Caco-2 (cell line): ENCODE measurements at regions not wholly inside any gene's neighbourhood (a gene's known extent, or its start where the extent isn't known, plus 50 kb on each side); places are given as distances from the start of the nearest gene placed in this dataset.

Experiments used
- BruUV-seq: library from RNA; stranded (reverse); fragments of 400-500 nt; replicated peaks from 2 replicates; lab custom pipeline; 2021; lab: Mats Ljungman, UMichigan
- CTCF ChIA-PET: fragments of 300-600 bp; sonication (Branson Sonifier 250); formaldehyde crosslinking; loops from one replicate; lab custom pipeline; 2022; ENCODE audit warnings: antibody characterized with exemption; lab: Charles Lee
- POLR2A ChIA-PET: fragments of 300-600 bp; sonication (Branson Sonifier 250); formaldehyde crosslinking; loops from one replicate; lab custom pipeline; 2022; ENCODE audit warnings: antibody characterized with exemption; lab: Charles Lee
- DNase-seq, 2 experiments: peaks; one replicate each; pipeline versions ENCODE4 v3.0.0 to v3.0.0-alpha.2; 2020 to 2022
- H3K27me3 ChIP-seq: replicated peaks from 2 replicates; pipeline ENCODE4 v1.6.0; 2011; ENCODE audit warnings: low read length; ENCODE audit not compliant: control insufficient read depth, insufficient read depth
- H3K36me3 ChIP-seq: 2 replicates; pipeline ENCODE4 v1.5.1; 2011; ENCODE audit warnings: low read length; ENCODE audit not compliant: control insufficient read depth, insufficient read depth
- H3K4me1 ChIP-seq: fragments of 250-450 bp; sonication (Bioruptor Pico); 2 replicates; pipeline ENCODE4 v1.5.1; 2020; ENCODE audit warnings: mild to moderate bottlenecking
- H3K4me3 ChIP-seq: 2 replicates; pipeline ENCODE4 v1.5.1; 2011; ENCODE audit warnings: low read depth, mild to moderate bottlenecking, control low read depth, low read length
- H3K9me3 ChIP-seq: fragments of 250-450 bp; sonication (Bioruptor Pico); 2 replicates; pipeline ENCODE4 v1.5.1; 2020; ENCODE audit warnings: mild to moderate bottlenecking, moderate library complexity
- H3K27ac Mint-ChIP-seq: one replicate; pipeline ENCODE4 v1.8.0; 2022; ENCODE audit warnings: mixed read lengths; ENCODE audit not compliant: unreplicated experiment
- H3K27me3 Mint-ChIP-seq: one replicate; pipeline ENCODE4 v1.8.0; 2022; ENCODE audit warnings: mixed read lengths; ENCODE audit not compliant: insufficient read depth, unreplicated experiment
- H3K36me3 Mint-ChIP-seq: one replicate; pipeline ENCODE4 v1.8.0; 2022; ENCODE audit warnings: mild to moderate bottlenecking, mixed read lengths; ENCODE audit not compliant: insufficient read depth, unreplicated experiment
- H3K4me1 Mint-ChIP-seq: one replicate; pipeline ENCODE4 v1.8.0; 2022; ENCODE audit warnings: low read depth, mixed read lengths; ENCODE audit not compliant: unreplicated experiment
- H3K4me3 Mint-ChIP-seq: one replicate; pipeline ENCODE4 v1.8.0; 2022; ENCODE audit warnings: mild to moderate bottlenecking, moderate library complexity, mixed read lengths; ENCODE audit not compliant: unreplicated experiment
- H3K9me3 Mint-ChIP-seq: one replicate; pipeline ENCODE4 v1.8.0; 2022; ENCODE audit warnings: mixed read lengths; ENCODE audit not compliant: unreplicated experiment
- intact Hi-C: fragments of 100-400 bp; cut with micrococcal nuclease; formaldehyde crosslinking; loops from one replicate; pipeline ENCODE4 v1.10.0; 2022; ENCODE audit not compliant: unreplicated experiment
- TF ChIP-seq, protein P1 (sequence below), 2 experiments: fragments of 200-600 bp in 1 of 2; IDR thresholded peaks; 1 replicate in 1 of 2; 2 replicates in 1 of 2; pipeline versions ENCODE4 v1.5.1 to v1.8.0; 2011 to 2022; ENCODE audit warnings: antibody characterized with exemption in 1 of 2, control low read depth in 1 of 2, inconsistent platforms in 1 of 2, low read depth in 1 of 2, low read length in 1 of 2, mild to moderate bottlenecking in 1 of 2, moderate library complexity in 1 of 2; ENCODE audit not compliant: insufficient read depth in 1 of 2, severe bottlenecking in 1 of 2, unreplicated experiment in 1 of 2

DNA sequence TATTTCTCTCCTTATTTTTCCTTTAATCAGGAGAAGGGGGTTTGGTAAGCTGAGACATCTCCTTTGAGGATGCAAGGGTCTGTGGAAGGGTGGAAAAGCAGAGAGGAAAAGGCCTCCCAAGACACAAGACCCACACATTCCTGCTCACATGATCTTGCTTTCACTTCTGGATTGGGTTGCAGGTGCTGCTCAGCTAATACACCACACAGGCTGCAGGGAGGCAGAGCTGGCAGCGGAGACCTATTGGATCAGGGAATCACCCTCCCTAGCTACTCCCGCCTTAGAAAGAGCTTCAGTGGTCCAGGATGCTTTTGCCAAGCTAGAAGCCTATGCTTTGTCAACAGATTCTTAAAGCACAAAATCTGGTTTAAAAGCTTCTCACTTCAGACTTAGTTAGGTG, 87.6 kb upstream of the IL33 start:
- TF ChIP-seq, protein P1, sequence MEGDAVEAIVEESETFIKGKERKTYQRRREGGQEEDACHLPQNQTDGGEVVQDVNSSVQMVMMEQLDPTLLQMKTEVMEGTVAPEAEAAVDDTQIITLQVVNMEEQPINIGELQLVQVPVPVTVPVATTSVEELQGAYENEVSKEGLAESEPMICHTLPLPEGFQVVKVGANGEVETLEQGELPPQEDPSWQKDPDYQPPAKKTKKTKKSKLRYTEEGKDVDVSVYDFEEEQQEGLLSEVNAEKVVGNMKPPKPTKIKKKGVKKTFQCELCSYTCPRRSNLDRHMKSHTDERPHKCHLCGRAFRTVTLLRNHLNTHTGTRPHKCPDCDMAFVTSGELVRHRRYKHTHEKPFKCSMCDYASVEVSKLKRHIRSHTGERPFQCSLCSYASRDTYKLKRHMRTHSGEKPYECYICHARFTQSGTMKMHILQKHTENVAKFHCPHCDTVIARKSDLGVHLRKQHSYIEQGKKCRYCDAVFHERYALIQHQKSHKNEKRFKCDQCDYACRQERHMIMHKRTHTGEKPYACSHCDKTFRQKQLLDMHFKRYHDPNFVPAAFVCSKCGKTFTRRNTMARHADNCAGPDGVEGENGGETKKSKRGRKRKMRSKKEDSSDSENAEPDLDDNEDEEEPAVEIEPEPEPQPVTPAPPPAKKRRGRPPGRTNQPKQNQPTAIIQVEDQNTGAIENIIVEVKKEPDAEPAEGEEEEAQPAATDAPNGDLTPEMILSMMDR (IDR thresholded peaks at IDR 0.05; ENCODE audit: insufficient read depth in 1 of 2, low read depth in 1 of 2, low read length in 1 of 2, severe bottlenecking in 1 of 2, unreplicated experiment in 1 of 2), result no peak
- H3K4me3 Mint-ChIP-seq, result no peak overlapping the region
- H3K9me3 Mint-ChIP-seq, result no peaks in the 10 kb centered on the region
- BruUV-seq, result no TSS peak
- POLR2A ChIA-PET, result no interaction called here
- intact Hi-C loops, result no loop called here
- Histone ChIP-seq H3K4me3 (no peak overlapping the region), H3K27me3 (no peaks in the 10 kb centered on the region), H3K9me3 (no peaks in the 10 kb centered on the region), H3K36me3 (no peaks in the 10 kb centered on the region), H3K4me1 (no peaks in the 10 kb centered on the region)
- CTCF ChIA-PET, result no interaction called here
- H3K27ac Mint-ChIP-seq, result no peak overlapping the region
- no peak for DNase-seq
- no peaks in the 10 kb centered on the region for H3K4me1 Mint-ChIP-seq
- H3K36me3 Mint-ChIP-seq, result no peaks in the 10 kb centered on the region
- H3K27me3 Mint-ChIP-seq, result peaks cover 10% of the 10 kb centered on the region

DNA sequence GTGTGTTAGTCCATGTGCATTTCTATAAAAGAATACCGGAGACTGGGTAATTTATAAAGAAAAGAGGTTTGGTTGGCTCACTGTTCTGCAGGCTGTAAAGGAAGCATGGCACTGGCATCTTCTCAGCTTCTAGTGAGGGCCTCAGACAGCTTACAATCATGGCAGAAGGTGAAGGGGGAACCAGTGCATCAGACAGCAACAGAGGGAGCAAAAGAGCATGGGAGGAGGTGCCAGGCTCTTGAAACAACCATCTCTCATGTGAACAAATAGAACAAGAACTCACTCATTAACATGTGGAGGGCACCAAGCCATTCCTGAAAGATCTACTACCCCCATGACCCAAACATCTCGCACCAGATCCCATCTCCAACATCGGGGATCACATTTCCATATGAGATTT, 89.2 kb upstream of the IL33 start:
- no peaks in the 10 kb centered on the region for H3K36me3 ChIP-seq
- ChIA-PET CTCF (no interaction called here), POLR2A (no interaction called here)
- no peaks in the 10 kb centered on the region for H3K4me1 ChIP-seq
- H3K36me3 Mint-ChIP-seq, result no peaks in the 10 kb centered on the region
- intact Hi-C loops, result loop anchor here (2.0 kb wide), 1 partner anchor 178 kb away; no protein-coding TSS in a partner anchor
- no peaks in the 10 kb centered on the region for H3K9me3 Mint-ChIP-seq
- no peaks in the 10 kb centered on the region for H3K4me1 Mint-ChIP-seq
- no TSS peak for BruUV-seq
- H3K4me3 Mint-ChIP-seq, result no peak overlapping the region
- H3K27me3 ChIP-seq, result no peaks in the 10 kb centered on the region
- H3K27me3 Mint-ChIP-seq, result peaks cover 10% of the 10 kb centered on the region
- H3K4me3 ChIP-seq, result no peak overlapping the region
- no peaks in the 10 kb centered on the region for H3K9me3 ChIP-seq
- no peak for DNase-seq
- TF ChIP-seq, protein P1 (IDR thresholded peaks at IDR 0.05; ENCODE audit: insufficient read depth in 1 of 2, low read depth in 1 of 2, low read length in 1 of 2, severe bottlenecking in 1 of 2, unreplicated experiment in 1 of 2), result no peak
- H3K27ac Mint-ChIP-seq, result no peak overlapping the region

DNA sequence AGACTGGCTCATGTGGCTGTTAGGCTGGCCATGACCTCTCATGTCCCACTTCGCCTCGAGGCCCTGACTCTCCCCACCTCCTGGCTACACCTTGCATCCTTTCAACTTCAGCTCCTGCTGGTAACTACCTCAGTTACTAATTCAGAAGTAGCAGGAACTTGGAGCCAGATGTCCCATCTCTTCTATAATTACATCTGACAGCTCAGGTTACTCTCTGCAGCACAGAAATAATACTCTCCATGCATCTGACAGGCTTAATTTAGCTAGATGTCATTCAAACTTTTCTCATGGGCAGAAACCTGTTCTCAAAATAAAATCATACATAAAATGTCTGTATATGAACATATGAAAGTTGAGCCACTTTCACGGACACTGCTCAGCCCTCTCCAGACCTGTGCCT, 92.2 kb upstream of the IL33 start:
- POLR2A ChIA-PET, result no interaction called here
- Mint-ChIP-seq H3K36me3 (no peaks in the 10 kb centered on the region), H3K27ac (no peak overlapping the region), H3K27me3 (peaks cover 4% of the 10 kb centered on the region), H3K9me3 (no peaks in the 10 kb centered on the region), H3K4me1 (no peaks in the 10 kb centered on the region), H3K4me3 (no peak overlapping the region)
- no peak for DNase-seq
- TF ChIP-seq, protein P1 (IDR thresholded peaks at IDR 0.05; ENCODE audit: insufficient read depth in 1 of 2, low read depth in 1 of 2, low read length in 1 of 2, severe bottlenecking in 1 of 2, unreplicated experiment in 1 of 2), result no peak
- no TSS peak for BruUV-seq
- Histone ChIP-seq H3K4me3 (no peak overlapping the region), H3K9me3 (no peaks in the 10 kb centered on the region), H3K36me3 (no peaks in the 10 kb centered on the region), H3K27me3 (no peaks in the 10 kb centered on the region), H3K4me1 (no peaks in the 10 kb centered on the region)
- CTCF ChIA-PET, result no interaction called here
- intact Hi-C loops, result no loop called here
